ENCODE measurements at regions not wholly inside any gene's neighbourhood (a gene's known extent, or its start where the extent isn't known, plus 50 kb on each side); places are given as distances from the start of the nearest gene placed in this dataset.

DNA sequence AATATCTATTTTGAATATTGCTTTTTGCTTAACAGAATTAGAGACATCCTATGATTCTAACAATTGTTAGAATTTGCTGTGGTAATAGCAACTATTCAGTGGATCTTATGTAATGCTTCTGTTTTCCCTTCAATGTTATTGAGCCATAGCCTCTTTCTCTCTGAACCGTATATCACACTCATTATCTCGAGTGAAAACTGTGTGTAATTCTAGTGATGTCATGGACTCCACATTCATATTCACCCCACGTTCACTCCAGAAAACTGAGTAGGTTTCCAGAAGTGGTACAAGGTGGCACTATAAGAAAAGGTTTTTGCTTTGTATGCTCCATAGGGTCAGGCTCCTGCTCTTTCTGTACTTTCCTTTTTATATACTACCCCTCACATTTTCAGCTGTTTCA is 534.3 kb upstream of the PABPC4L start:
- TF ChIP-seq, protein P1, sequence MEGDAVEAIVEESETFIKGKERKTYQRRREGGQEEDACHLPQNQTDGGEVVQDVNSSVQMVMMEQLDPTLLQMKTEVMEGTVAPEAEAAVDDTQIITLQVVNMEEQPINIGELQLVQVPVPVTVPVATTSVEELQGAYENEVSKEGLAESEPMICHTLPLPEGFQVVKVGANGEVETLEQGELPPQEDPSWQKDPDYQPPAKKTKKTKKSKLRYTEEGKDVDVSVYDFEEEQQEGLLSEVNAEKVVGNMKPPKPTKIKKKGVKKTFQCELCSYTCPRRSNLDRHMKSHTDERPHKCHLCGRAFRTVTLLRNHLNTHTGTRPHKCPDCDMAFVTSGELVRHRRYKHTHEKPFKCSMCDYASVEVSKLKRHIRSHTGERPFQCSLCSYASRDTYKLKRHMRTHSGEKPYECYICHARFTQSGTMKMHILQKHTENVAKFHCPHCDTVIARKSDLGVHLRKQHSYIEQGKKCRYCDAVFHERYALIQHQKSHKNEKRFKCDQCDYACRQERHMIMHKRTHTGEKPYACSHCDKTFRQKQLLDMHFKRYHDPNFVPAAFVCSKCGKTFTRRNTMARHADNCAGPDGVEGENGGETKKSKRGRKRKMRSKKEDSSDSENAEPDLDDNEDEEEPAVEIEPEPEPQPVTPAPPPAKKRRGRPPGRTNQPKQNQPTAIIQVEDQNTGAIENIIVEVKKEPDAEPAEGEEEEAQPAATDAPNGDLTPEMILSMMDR (IDR thresholded peaks at IDR 0.05): no peak
- no peak for TF ChIP-seq POLR2A (IDR thresholded peaks at IDR 0.05)
